A673 (cell line): ENCODE measurements at regions not wholly inside any gene's neighbourhood (a gene's known extent, or its start where the extent isn't known, plus 50 kb on each side); places are given as distances from the start of the nearest gene placed in this dataset.
A peak's percentile ranks its signal among the peaks of the same experiment; 100 is the strongest.

Source experiments
- BruUV-seq: library from RNA; stranded (reverse); fragments of 400-500 nt; replicated peaks from 2 replicates; lab custom pipeline; 2021; lab: Mats Ljungman, UMichigan
- CTCF ChIA-PET: fragments of 300-600 bp; sonication (Branson Sonifier 250); formaldehyde crosslinking; loops from one replicate; lab custom pipeline; 2022; ENCODE audit warnings: antibody characterized with exemption; lab: Charles Lee
- POLR2A ChIA-PET: fragments of 300-600 bp; sonication (Branson Sonifier 250); formaldehyde crosslinking; loops from one replicate; lab custom pipeline; 2022; ENCODE audit warnings: antibody characterized with exemption; ENCODE audit not compliant: low non-redundant PET; lab: Charles Lee
- DNase-seq: peaks from one replicate; pipeline ENCODE4 v3.0.0-alpha.2; 2015; ENCODE audit warnings: low spot score
- H3K27ac ChIP-seq: fragments of 200-600 bp; sonication (generic); 2 replicates; pipeline ENCODE4 v1.5.1; 2016; ENCODE audit warnings: mixed run types, low read depth, mild to moderate bottlenecking, mixed read lengths, antibody characterized with exemption, low read length; ENCODE audit not compliant: poor library complexity, severe bottlenecking
- H3K27me3 ChIP-seq: fragments of 200-600 bp; sonication (generic); replicated peaks from 2 replicates; pipeline ENCODE4 v1.6.1; 2017; ENCODE audit warnings: mixed run types, low read depth, mild to moderate bottlenecking, mixed read lengths, antibody characterized with exemption, low read length; ENCODE audit not compliant: insufficient read depth, poor library complexity
- H3K36me3 ChIP-seq: fragments of 200-600 bp; sonication (generic); 2 replicates; pipeline ENCODE4 v1.6.1; 2016; ENCODE audit warnings: mixed run types, mild to moderate bottlenecking, mixed read lengths, antibody characterized with exemption, low read length; ENCODE audit not compliant: insufficient read depth, poor library complexity, severe bottlenecking
- H3K4me1 ChIP-seq: fragments of 200-600 bp; sonication (generic); 2 replicates; pipeline ENCODE4 v1.6.1; 2017; ENCODE audit warnings: mixed run types, mild to moderate bottlenecking, mixed read lengths, antibody characterized with exemption, low read length; ENCODE audit not compliant: insufficient read depth, poor library complexity, severe bottlenecking
- H3K4me3 ChIP-seq: fragments of 200-600 bp; sonication (generic); 2 replicates; pipeline ENCODE4 v1.5.1; 2016; ENCODE audit warnings: low read depth, mixed run types, mild to moderate bottlenecking, mixed read lengths, low read length; ENCODE audit not compliant: poor library complexity, severe bottlenecking
- H3K9me3 ChIP-seq: fragments of 200-600 bp; sonication (generic); 2 replicates; pipeline ENCODE4 v1.6.1; 2016; ENCODE audit warnings: mixed run types, low read depth, mild to moderate bottlenecking, mixed read lengths, antibody characterized with exemption, low read length; ENCODE audit not compliant: poor library complexity, severe bottlenecking
- EZH2 ChIP-seq: fragments of 200-600 bp; sonication (generic); IDR thresholded peaks from 2 replicates; pipeline ENCODE4 v1.6.1; 2017; ENCODE audit warnings: borderline replicate concordance, low read depth, mild to moderate bottlenecking, mixed read lengths, antibody characterized with exemption, low read length; ENCODE audit not compliant: poor library complexity, severe bottlenecking
- intact Hi-C: fragments of 100-400 bp; cut with micrococcal nuclease; formaldehyde crosslinking; loops from one replicate; pipeline ENCODE4 v1.10.0; 2022; ENCODE audit not compliant: unreplicated experiment
- TF ChIP-seq, protein P1 (sequence below): fragments of 300-800, 200-600 bp; sonication (generic); conservative IDR thresholded peaks from 2 replicates; pipeline ENCODE4 v1.5.1; 2017; ENCODE audit warnings: low read depth, mild to moderate bottlenecking, antibody characterized with exemption, low read length, moderate library complexity, mixed read lengths

DNA sequence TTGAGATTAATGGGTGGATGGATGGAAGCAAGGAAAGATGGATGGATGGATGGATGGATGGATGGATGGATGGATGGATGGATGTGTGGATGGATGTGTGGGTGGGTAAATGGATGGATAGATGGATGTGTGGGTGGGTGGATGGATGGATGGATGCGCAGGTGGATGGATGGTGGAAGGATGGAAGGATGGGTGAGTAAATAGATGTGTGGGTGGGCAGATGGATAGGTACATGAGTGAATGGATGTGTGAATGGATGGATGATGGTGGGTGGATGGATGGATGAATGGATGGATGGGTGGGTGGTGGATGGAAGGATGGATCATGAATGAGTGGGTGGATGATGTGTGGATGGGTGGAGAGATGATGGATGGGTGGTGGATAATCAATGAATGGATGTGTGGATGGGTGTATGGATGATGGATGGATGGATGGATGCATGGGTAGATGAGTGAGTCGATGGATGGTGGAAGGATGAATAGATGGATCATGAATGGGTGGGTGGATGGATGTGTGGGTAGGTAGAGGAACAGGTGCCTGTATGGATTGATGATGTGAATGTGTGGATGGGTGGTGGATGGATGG lies 375.2 kb downstream of the BRD1 start:
- peaks cover 19% of the 10 kb centered on the region for H3K4me1 ChIP-seq
- no peak overlapping the region for H3K27ac ChIP-seq
- CTCF ChIA-PET: no interaction called here
- H3K4me3 ChIP-seq: no peak overlapping the region
- no peaks in the 10 kb centered on the region for H3K9me3 ChIP-seq
- intact Hi-C loops: no loop called here
- no TSS peak for BruUV-seq
- no peak for DNase-seq
- POLR2A ChIA-PET: no interaction called here
- H3K27me3 ChIP-seq: no peaks in the 10 kb centered on the region
- TF ChIP-seq, protein P1, sequence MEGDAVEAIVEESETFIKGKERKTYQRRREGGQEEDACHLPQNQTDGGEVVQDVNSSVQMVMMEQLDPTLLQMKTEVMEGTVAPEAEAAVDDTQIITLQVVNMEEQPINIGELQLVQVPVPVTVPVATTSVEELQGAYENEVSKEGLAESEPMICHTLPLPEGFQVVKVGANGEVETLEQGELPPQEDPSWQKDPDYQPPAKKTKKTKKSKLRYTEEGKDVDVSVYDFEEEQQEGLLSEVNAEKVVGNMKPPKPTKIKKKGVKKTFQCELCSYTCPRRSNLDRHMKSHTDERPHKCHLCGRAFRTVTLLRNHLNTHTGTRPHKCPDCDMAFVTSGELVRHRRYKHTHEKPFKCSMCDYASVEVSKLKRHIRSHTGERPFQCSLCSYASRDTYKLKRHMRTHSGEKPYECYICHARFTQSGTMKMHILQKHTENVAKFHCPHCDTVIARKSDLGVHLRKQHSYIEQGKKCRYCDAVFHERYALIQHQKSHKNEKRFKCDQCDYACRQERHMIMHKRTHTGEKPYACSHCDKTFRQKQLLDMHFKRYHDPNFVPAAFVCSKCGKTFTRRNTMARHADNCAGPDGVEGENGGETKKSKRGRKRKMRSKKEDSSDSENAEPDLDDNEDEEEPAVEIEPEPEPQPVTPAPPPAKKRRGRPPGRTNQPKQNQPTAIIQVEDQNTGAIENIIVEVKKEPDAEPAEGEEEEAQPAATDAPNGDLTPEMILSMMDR: no peak
- no peak for TF ChIP-seq EZH2
- no peaks in the 10 kb centered on the region for H3K36me3 ChIP-seq

DNA sequence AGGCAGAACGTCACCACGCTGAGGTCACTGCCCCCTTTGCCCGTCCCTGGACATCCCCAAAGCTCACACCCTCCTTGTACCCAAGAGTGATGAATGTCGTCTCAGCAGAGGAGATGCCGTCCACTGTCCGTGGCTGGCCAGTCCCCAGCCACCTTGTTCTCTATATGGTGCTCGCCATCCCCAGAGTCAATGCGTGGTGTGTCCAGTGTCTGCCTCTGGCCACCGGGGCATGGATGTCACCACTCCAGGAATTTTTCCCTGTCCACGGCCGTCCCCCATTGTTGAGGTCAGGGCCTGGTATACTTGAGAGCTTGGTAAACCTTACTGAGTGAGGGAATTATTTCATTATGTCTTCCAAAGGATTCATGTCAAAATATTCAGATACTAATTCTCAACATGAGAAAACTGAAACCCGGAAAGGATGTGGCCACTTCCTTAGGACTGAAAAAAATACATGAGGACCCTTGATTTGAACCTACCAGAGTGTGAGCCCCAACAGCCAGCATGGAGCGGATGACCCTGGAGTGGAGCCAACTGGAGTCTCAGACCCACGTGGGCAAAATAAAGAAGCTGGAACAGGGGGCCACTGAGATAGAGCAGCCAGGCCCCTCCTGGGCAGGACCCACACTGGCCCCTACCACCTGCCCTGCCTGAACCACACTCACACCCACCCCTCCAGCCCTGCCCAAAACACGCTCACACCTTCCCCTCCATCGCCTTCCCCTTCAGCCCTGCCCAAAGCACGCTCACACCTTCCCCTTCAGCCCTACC lies 376.4 kb downstream of the BRD1 start:
- intact Hi-C loops: no loop called here
- Histone ChIP-seq H3K27ac (peak overlapping the region; percentile 20), H3K36me3 (no peaks in the 10 kb centered on the region), H3K27me3 (no peaks in the 10 kb centered on the region), H3K4me1 (peaks cover 20% of the 10 kb centered on the region), H3K9me3 (no peaks in the 10 kb centered on the region), H3K4me3 (no peak overlapping the region)
- no TSS peak for BruUV-seq
- no peak for TF ChIP-seq EZH2
- TF ChIP-seq, protein P1: no peak
- CTCF ChIA-PET: no interaction called here
- DNase-seq: no peak
- POLR2A ChIA-PET: no interaction called here

DNA sequence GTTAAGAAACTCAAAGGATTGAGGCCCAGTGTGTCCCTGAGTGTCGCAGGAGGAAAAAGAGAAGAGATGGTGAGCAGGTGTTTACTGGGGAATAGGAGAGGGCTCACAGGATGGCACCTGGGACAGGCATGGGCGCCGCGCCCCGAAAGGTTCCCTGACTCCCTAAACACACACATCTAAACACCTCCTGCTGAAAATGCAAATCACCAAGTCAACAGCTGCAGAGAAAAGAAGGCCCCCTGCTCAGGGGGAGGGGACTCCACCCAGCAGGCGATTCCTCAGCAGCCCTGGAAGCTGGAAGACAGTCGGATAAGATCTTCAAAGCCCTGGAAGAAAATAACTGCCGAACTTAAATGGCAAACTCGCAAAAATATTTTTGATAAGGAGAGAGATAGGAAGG lies 377.2 kb downstream of the BRD1 start:
- no TSS peak for BruUV-seq
- Histone ChIP-seq H3K4me3 (no peak overlapping the region), H3K9me3 (no peaks in the 10 kb centered on the region), H3K27me3 (no peaks in the 10 kb centered on the region), H3K36me3 (no peaks in the 10 kb centered on the region), H3K27ac (peak overlapping the region; percentile 20), H3K4me1 (peaks cover 20% of the 10 kb centered on the region)
- peak; percentile 60 for DNase-seq
- TF ChIP-seq, protein P1: no peak
- TF ChIP-seq EZH2: no peak
- CTCF ChIA-PET: no interaction called here
- intact Hi-C loops: no loop called here
- POLR2A ChIA-PET: no interaction called here
